GM19467 (cell line): ENCODE measurements at regions not wholly inside any gene's neighbourhood (a gene's known extent, or its start where the extent isn't known, plus 50 kb on each side); places are given as distances from the start of the nearest gene placed in this dataset.

Experiments used
- ATAC-seq: cut with Tn5 transposase; IDR thresholded peaks from one replicate; pipeline ENCODE4 v1.9.1; 2021; ENCODE audit warnings: mild to moderate bottlenecking, moderate library complexity; ENCODE audit not compliant: unreplicated experiment

DNA sequence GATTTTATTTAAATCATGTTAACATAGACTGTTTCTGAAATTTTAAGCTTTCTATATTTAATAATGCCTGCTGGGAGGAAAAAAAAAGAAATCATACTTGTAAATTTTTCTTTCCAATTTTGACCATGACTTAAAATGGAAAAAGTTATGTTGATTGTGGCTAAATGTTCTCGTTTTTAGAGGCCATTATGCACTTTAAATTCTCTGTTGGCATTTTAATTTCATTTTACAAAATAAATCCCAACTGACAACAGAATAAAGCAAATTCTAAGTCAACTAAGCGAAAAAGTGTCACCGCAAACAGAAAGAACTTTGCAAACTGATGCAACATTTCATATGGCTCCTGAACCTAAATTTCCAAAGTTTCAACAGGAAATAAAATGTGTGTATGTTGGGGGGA, 74.8 kb upstream of the G2E3 start:
- no peak for ATAC-seq

DNA sequence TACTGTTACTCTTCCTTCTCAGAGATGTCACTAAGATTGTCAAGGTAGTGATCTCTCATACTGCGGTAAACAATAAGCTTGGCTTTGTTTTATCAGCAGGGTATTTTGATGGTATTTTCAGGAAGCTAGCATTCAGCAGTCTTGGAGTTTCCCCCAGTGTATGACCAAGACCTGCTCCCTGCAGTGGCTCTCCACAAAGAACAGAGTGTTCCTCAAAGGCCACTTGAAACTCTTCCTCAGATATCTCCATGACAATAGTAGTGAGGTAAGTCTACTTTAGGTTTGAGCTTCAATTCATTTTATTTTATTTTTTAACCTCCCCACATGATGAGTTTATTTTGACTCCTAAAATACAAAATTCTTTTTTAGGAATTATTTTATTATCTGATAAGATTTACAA, 74.0 kb upstream of the G2E3 start:
- ATAC-seq: no peak

DNA sequence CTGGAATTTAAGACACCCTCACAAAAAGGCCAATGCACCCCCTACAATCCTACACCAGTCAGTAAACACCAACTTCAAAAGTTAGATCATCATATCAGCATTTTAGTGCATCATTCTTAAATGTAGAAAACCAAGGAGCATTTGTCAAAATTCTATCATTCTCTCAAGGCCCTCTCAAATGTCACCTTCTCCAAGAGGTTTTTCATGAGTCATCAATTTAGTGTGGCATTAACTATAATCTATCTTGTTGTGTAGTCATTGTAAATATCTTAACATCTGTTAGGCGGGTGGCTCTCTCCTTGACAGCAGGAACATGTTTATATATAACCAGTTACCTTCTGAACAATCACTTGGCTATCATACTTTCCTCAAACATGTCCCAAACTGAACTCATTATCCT, 62.1 kb upstream of the G2E3 start:
- ATAC-seq: no peak

GRCh38 chr14:30499358-30499757, 59.6 kb upstream of the G2E3 start:
- ATAC-seq: no peak

DNA sequence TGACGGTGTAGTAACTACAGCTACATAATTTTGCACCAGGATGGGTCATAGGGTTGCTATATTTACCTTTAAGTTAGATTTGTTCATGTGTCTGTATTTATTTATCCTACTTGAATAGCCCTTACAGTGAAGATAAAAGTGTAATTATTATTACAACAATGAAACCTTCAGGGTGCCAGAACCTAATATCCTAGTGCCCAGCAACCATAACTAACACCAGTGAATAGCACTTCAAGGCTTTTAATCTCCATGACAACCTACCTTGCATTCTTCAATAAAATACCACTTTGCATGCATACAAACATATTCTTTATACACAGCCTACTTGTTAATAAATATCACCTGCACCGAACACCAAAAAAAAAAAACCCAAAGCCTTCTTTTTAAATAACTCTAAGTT, 58.7 kb upstream of the G2E3 start:
- no peak for ATAC-seq

GRCh38 chr14:30507209-30507608, 51.7 kb upstream of the G2E3 start:
- no peak for ATAC-seq
